HL-60 (cell line): ENCODE measurements at regions not wholly inside any gene's neighbourhood (a gene's known extent, or its start where the extent isn't known, plus 50 kb on each side); places are given as distances from the start of the nearest gene placed in this dataset.

ENCODE experiments used
- CTCF ChIP-seq: IDR thresholded peaks from one replicate; pipeline ENCODE4 v1.5.1; 2011; ENCODE audit warnings: low read length, control low read depth, inconsistent platforms; ENCODE audit not compliant: insufficient read depth
- GABPA ChIP-seq: IDR thresholded peaks from 2 replicates; pipeline ENCODE4 v1.6.1; 2012; ENCODE audit warnings: low read depth
- POLR2AphosphoS5 ChIP-seq: IDR thresholded peaks from 2 replicates; pipeline ENCODE4 v1.6.1; 2012; ENCODE audit warnings: low read depth
- REST ChIP-seq: IDR thresholded peaks from 2 replicates; pipeline ENCODE4 v1.6.1; 2012; ENCODE audit warnings: low read depth; ENCODE audit not compliant: insufficient replicate concordance
- SPI1 ChIP-seq: IDR thresholded peaks from 2 replicates; pipeline ENCODE4 v1.6.1; 2012; ENCODE audit warnings: low read depth, mild to moderate bottlenecking, borderline replicate concordance

DNA sequence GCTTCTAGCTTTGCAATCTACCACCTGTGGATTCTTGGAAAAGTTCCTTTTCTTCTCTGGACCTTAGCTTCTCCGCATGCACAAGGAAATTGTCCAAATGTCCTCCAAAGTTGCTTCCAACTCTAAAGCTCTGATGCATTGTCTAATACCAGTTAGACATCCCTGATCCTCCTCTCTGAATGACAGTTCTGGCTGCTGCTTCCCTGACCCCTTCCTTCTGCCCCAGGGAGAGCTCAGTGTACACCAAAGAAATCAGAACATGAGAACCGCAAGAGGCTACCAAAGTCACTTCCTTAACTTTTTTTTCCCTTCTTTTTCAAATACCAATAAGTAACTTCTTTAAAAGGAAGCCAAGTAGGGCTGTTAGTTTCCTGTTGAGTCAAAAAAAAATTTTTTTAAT lies 79.7 kb upstream of the CES5A start:
- TF ChIP-seq POLR2AphosphoS5 (no peak), CTCF (no peak), GABPA (no peak), SPI1 (no peak), REST (no peak)
